Caco-2 (cell line): ENCODE measurements at regions not wholly inside any gene's neighbourhood (a gene's known extent, or its start where the extent isn't known, plus 50 kb on each side); places are given as distances from the start of the nearest gene placed in this dataset.
A peak's percentile ranks its signal among the peaks of the same experiment; 100 is the strongest.

Experiments used
- BruUV-seq: library from RNA; stranded (reverse); fragments of 400-500 nt; replicated peaks from 2 replicates; lab custom pipeline; 2021; lab: Mats Ljungman, UMichigan
- CTCF ChIA-PET: fragments of 300-600 bp; sonication (Branson Sonifier 250); formaldehyde crosslinking; loops from one replicate; lab custom pipeline; 2022; ENCODE audit warnings: antibody characterized with exemption; lab: Charles Lee
- POLR2A ChIA-PET: fragments of 300-600 bp; sonication (Branson Sonifier 250); formaldehyde crosslinking; loops from one replicate; lab custom pipeline; 2022; ENCODE audit warnings: antibody characterized with exemption; lab: Charles Lee
- DNase-seq, 2 experiments: peaks; one replicate each; pipeline versions ENCODE4 v3.0.0 to v3.0.0-alpha.2; 2020 to 2022
- H3K27me3 ChIP-seq: replicated peaks from 2 replicates; pipeline ENCODE4 v1.6.0; 2011; ENCODE audit warnings: low read length; ENCODE audit not compliant: control insufficient read depth, insufficient read depth
- H3K36me3 ChIP-seq: 2 replicates; pipeline ENCODE4 v1.5.1; 2011; ENCODE audit warnings: low read length; ENCODE audit not compliant: control insufficient read depth, insufficient read depth
- H3K4me1 ChIP-seq: fragments of 250-450 bp; sonication (Bioruptor Pico); 2 replicates; pipeline ENCODE4 v1.5.1; 2020; ENCODE audit warnings: mild to moderate bottlenecking
- H3K4me3 ChIP-seq: 2 replicates; pipeline ENCODE4 v1.5.1; 2011; ENCODE audit warnings: low read depth, mild to moderate bottlenecking, control low read depth, low read length
- H3K9me3 ChIP-seq: fragments of 250-450 bp; sonication (Bioruptor Pico); 2 replicates; pipeline ENCODE4 v1.5.1; 2020; ENCODE audit warnings: mild to moderate bottlenecking, moderate library complexity
- H3K27ac Mint-ChIP-seq: one replicate; pipeline ENCODE4 v1.8.0; 2022; ENCODE audit warnings: mixed read lengths; ENCODE audit not compliant: unreplicated experiment
- H3K27me3 Mint-ChIP-seq: one replicate; pipeline ENCODE4 v1.8.0; 2022; ENCODE audit warnings: mixed read lengths; ENCODE audit not compliant: insufficient read depth, unreplicated experiment
- H3K36me3 Mint-ChIP-seq: one replicate; pipeline ENCODE4 v1.8.0; 2022; ENCODE audit warnings: mild to moderate bottlenecking, mixed read lengths; ENCODE audit not compliant: insufficient read depth, unreplicated experiment
- H3K4me1 Mint-ChIP-seq: one replicate; pipeline ENCODE4 v1.8.0; 2022; ENCODE audit warnings: low read depth, mixed read lengths; ENCODE audit not compliant: unreplicated experiment
- H3K4me3 Mint-ChIP-seq: one replicate; pipeline ENCODE4 v1.8.0; 2022; ENCODE audit warnings: mild to moderate bottlenecking, moderate library complexity, mixed read lengths; ENCODE audit not compliant: unreplicated experiment
- H3K9me3 Mint-ChIP-seq: one replicate; pipeline ENCODE4 v1.8.0; 2022; ENCODE audit warnings: mixed read lengths; ENCODE audit not compliant: unreplicated experiment
- intact Hi-C: fragments of 100-400 bp; cut with micrococcal nuclease; formaldehyde crosslinking; loops from one replicate; pipeline ENCODE4 v1.10.0; 2022; ENCODE audit not compliant: unreplicated experiment
- TF ChIP-seq, protein P1 (sequence below), 2 experiments: fragments of 200-600 bp in 1 of 2; IDR thresholded peaks; 1 replicate in 1 of 2; 2 replicates in 1 of 2; pipeline versions ENCODE4 v1.5.1 to v1.8.0; 2011 to 2022; ENCODE audit warnings: antibody characterized with exemption in 1 of 2, control low read depth in 1 of 2, inconsistent platforms in 1 of 2, low read depth in 1 of 2, low read length in 1 of 2, mild to moderate bottlenecking in 1 of 2, moderate library complexity in 1 of 2; ENCODE audit not compliant: insufficient read depth in 1 of 2, severe bottlenecking in 1 of 2, unreplicated experiment in 1 of 2

DNA sequence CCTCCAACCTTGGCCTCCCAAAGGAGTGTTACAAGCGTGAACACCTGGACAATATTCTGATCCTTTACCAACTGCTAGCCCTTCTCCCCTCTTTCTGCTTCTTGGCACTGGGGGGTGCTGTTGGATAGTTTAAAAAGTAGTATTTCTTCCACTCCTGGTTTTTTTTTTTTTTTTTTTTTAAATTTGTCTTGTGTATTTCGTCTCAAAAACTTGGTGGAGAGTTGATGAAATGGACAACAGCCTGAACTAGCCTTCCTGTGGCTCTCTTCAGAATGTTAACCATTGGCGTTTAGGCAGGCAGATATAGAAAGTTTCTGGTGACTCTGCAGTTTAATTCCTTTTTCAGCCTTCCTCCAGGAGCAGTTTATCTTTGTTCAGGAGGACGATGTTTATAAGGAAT lies 69.7 kb upstream of the USP24 start:
- H3K4me3 ChIP-seq = no peak overlapping the region
- H3K36me3 ChIP-seq = no peaks in the 10 kb centered on the region
- H3K4me3 Mint-ChIP-seq = no peak overlapping the region
- H3K4me1 ChIP-seq = no peaks in the 10 kb centered on the region
- no peaks in the 10 kb centered on the region for H3K27me3 ChIP-seq
- DNase-seq = peak in 1 of 2 experiments; percentile 53
- H3K27me3 Mint-ChIP-seq = no peaks in the 10 kb centered on the region
- no peaks in the 10 kb centered on the region for H3K9me3 ChIP-seq
- TF ChIP-seq, protein P1, sequence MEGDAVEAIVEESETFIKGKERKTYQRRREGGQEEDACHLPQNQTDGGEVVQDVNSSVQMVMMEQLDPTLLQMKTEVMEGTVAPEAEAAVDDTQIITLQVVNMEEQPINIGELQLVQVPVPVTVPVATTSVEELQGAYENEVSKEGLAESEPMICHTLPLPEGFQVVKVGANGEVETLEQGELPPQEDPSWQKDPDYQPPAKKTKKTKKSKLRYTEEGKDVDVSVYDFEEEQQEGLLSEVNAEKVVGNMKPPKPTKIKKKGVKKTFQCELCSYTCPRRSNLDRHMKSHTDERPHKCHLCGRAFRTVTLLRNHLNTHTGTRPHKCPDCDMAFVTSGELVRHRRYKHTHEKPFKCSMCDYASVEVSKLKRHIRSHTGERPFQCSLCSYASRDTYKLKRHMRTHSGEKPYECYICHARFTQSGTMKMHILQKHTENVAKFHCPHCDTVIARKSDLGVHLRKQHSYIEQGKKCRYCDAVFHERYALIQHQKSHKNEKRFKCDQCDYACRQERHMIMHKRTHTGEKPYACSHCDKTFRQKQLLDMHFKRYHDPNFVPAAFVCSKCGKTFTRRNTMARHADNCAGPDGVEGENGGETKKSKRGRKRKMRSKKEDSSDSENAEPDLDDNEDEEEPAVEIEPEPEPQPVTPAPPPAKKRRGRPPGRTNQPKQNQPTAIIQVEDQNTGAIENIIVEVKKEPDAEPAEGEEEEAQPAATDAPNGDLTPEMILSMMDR (IDR thresholded peaks at IDR 0.05; ENCODE audit: insufficient read depth in 1 of 2, low read depth in 1 of 2, low read length in 1 of 2, severe bottlenecking in 1 of 2, unreplicated experiment in 1 of 2) = peak; percentile 40 to 54
- POLR2A ChIA-PET = no interaction called here
- no peak overlapping the region for H3K27ac Mint-ChIP-seq
- no peaks in the 10 kb centered on the region for H3K9me3 Mint-ChIP-seq
- CTCF ChIA-PET = no interaction called here
- no peaks in the 10 kb centered on the region for H3K36me3 Mint-ChIP-seq
- intact Hi-C loops = loop anchor here (1.0 to 10.0 kb wide), 2 partner anchors 53 to 610 kb away; no protein-coding TSS in a partner anchor
- no peaks in the 10 kb centered on the region for H3K4me1 Mint-ChIP-seq
- no TSS peak for BruUV-seq

DNA sequence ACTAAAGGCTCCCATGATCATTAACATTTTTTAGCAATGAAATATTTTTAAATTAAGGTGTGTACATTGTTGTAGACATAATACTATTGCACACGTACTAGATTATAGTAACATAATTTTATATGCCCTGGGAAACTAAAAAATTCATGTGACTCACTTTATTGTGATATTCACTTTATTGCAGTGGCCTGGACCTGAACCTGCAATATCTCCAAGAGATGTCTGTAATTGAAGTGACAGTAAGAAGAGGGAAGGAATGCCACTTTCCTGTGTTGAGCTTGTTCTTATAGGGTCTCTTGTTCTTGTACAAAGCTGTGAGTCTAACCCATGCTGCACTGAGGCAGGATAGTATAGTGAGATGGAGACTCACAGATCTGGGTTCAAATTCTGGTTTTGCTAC lies 66.9 kb upstream of the USP24 start:
- Mint-ChIP-seq H3K27me3 (no peaks in the 10 kb centered on the region), H3K27ac (no peak overlapping the region), H3K36me3 (no peaks in the 10 kb centered on the region), H3K4me1 (peaks cover 4% of the 10 kb centered on the region), H3K9me3 (no peaks in the 10 kb centered on the region), H3K4me3 (no peak overlapping the region)
- DNase-seq = no peak
- TF ChIP-seq, protein P1 (IDR thresholded peaks at IDR 0.05; ENCODE audit: insufficient read depth in 1 of 2, low read depth in 1 of 2, low read length in 1 of 2, severe bottlenecking in 1 of 2, unreplicated experiment in 1 of 2) = no peak
- Histone ChIP-seq H3K4me1 (no peaks in the 10 kb centered on the region), H3K9me3 (no peaks in the 10 kb centered on the region), H3K36me3 (no peaks in the 10 kb centered on the region), H3K27me3 (no peaks in the 10 kb centered on the region), H3K4me3 (no peak overlapping the region)
- no TSS peak for BruUV-seq
- ChIA-PET POLR2A (no interaction called here), CTCF (no interaction called here)
- intact Hi-C loops = loop anchor here (10.0 kb wide), 1 partner anchor 613 kb away; no protein-coding TSS in a partner anchor

DNA sequence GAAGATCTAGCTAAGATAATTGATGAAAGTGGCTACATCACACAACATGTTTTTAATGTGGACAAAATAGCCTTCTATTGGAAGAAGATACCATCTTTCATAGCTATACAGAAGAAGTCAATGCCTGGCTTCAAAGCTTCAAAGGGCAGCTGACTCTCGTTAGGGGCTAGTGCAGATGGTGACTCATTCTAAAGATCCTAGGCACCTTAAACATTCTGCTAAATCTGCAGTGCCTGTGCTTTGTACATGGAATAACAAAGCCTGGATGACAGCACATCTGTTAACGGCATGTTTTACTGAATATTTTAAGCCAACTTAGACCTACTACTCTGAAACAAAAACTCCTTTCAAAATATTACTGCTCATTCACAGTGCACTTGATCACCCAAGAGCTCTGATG lies 65.6 kb upstream of the USP24 start:
- Mint-ChIP-seq H3K27me3 (no peaks in the 10 kb centered on the region), H3K27ac (no peak overlapping the region), H3K4me3 (no peak overlapping the region), H3K9me3 (no peaks in the 10 kb centered on the region), H3K36me3 (no peaks in the 10 kb centered on the region), H3K4me1 (peaks cover 5% of the 10 kb centered on the region)
- DNase-seq = no peak
- no peaks in the 10 kb centered on the region for H3K9me3 ChIP-seq
- H3K4me1 ChIP-seq = no peaks in the 10 kb centered on the region
- no peaks in the 10 kb centered on the region for H3K27me3 ChIP-seq
- H3K36me3 ChIP-seq = no peaks in the 10 kb centered on the region
- H3K4me3 ChIP-seq = no peak overlapping the region
- intact Hi-C loops = loop anchor here (10.0 kb wide), 1 partner anchor 614 kb away; no protein-coding TSS in a partner anchor
- BruUV-seq = no TSS peak
- ChIA-PET POLR2A (no interaction called here), CTCF (interaction anchor here (1.1 kb wide), 1 partner anchor 137 kb away, joined by 3 read pairs; no protein-coding TSS in a partner anchor)
- TF ChIP-seq, protein P1 (IDR thresholded peaks at IDR 0.05; ENCODE audit: insufficient read depth in 1 of 2, low read depth in 1 of 2, low read length in 1 of 2, severe bottlenecking in 1 of 2, unreplicated experiment in 1 of 2) = no peak
